GM12873 (cell line): ENCODE measurements at regions not wholly inside any gene's neighbourhood (a gene's known extent, or its start where the extent isn't known, plus 50 kb on each side); places are given as distances from the start of the nearest gene placed in this dataset.

ENCODE experiments used
- TF ChIP-seq, protein P1 (sequence below): IDR thresholded peaks from 2 replicates; pipeline ENCODE4 v1.5.1; 2012; ENCODE audit warnings: low read depth, mild to moderate bottlenecking, moderate library complexity, low read length, control low read depth; ENCODE audit not compliant: insufficient read depth; ENCODE audit errors: missing control alignments

DNA sequence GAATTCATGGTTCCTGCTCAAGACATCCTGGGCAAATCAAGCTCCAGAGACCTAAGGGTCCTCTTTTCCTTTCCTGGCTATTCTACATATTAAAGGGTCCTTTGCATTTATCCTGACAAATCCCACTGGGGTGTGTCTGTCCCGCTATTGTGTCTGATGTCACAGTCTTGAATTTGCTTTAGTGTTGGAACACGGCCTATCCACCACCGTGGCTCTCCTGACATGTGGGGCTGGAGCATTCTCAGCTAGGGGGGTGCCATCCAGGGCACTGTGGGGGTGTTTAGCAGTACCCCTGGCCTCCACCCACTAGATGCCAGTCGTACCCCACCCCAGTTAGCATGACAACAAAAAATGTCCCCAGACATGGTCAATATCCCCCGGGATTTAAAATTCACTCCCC, 92.9 kb downstream of the IRF8 start:
- TF ChIP-seq, protein P1, sequence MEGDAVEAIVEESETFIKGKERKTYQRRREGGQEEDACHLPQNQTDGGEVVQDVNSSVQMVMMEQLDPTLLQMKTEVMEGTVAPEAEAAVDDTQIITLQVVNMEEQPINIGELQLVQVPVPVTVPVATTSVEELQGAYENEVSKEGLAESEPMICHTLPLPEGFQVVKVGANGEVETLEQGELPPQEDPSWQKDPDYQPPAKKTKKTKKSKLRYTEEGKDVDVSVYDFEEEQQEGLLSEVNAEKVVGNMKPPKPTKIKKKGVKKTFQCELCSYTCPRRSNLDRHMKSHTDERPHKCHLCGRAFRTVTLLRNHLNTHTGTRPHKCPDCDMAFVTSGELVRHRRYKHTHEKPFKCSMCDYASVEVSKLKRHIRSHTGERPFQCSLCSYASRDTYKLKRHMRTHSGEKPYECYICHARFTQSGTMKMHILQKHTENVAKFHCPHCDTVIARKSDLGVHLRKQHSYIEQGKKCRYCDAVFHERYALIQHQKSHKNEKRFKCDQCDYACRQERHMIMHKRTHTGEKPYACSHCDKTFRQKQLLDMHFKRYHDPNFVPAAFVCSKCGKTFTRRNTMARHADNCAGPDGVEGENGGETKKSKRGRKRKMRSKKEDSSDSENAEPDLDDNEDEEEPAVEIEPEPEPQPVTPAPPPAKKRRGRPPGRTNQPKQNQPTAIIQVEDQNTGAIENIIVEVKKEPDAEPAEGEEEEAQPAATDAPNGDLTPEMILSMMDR, result no peak

DNA sequence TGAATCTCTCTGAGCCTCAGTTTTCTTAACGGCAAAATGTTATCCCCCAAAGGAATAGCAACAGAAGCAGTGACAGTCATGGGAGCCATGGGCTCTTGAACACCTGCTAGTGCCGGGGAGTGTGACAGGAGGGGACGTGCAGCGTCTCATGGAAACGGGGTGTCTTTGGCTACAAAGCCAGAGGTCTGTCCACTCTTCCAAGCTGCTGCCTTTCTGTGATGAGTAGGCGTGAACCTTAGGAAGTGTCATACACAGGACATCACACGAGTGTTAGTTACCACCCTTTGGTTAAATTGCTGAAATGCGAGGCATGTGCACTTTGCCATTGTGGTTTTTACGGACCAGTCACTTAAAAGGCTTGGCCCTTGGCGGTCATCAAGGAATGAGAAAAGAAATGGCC, 93.4 kb downstream of the IRF8 start:
- TF ChIP-seq, protein P1, result no peak

GRCh38 chr16:85992779-85993178, 93.8 kb downstream of the IRF8 start:
- TF ChIP-seq, protein P1, result no peak

- TF ChIP-seq, protein P1, result no peak
Measured at GRCh38 chr16:85994492-85995490, 95.8 kb downstream of the IRF8 start.

- TF ChIP-seq, protein P1, result no peak
Measured at GRCh38 chr16:85995541-85996423, 96.8 kb downstream of the IRF8 start.

DNA sequence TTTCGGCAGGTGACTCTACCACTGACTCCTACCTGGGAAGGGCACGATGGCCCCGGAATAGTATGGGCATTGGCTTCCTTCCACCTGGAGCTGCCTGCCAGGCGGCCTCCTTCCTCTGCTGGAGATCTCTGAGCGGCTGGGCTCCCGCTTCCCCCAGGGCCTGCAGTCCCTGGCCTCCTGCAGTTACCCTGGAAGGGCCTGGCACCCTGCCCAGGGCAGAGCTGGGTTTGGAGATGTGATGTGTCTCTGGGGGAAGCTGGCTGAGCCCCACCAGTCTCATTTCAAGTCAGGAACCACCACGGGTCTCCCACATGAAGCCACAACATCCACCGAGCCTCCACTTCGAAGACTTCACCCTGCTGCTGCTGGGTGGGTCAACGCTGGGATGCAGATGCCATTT, 97.9 kb downstream of the IRF8 start:
- TF ChIP-seq, protein P1, result no peak
